MM.1S (cell line): ENCODE measurements at regions not wholly inside any gene's neighbourhood (a gene's known extent, or its start where the extent isn't known, plus 50 kb on each side); places are given as distances from the start of the nearest gene placed in this dataset.

Experiments used
- DNase-seq: peaks from one replicate; pipeline ENCODE4 v3.0.0-alpha.2; 2015
- H2AFZ ChIP-seq: fragments of 300-600 bp; sonication (generic); 2 replicates; pipeline ENCODE4 v1.6.0; 2016; ENCODE audit warnings: antibody characterized with exemption, low read length
- H3F3A ChIP-seq: fragments of 300-600 bp; sonication (generic); 2 replicates; pipeline ENCODE4 v1.6.1; 2016; ENCODE audit warnings: mild to moderate bottlenecking, antibody characterized with exemption, low read length, moderate library complexity, mixed read lengths; ENCODE audit not compliant: insufficient read depth
- H3K27ac ChIP-seq: fragments of 300-600 bp; sonication (generic); 2 replicates; pipeline ENCODE4 v1.5.1; 2016; ENCODE audit warnings: mild to moderate bottlenecking, low read length
- H3K27me3 ChIP-seq: fragments of 300-600 bp; sonication (generic); replicated peaks from 2 replicates; pipeline ENCODE4 v1.6.0; 2016; ENCODE audit warnings: low read length; ENCODE audit not compliant: insufficient read depth
- H3K36me3 ChIP-seq: fragments of 300-600 bp; sonication (generic); replicated peaks from 2 replicates; pipeline ENCODE4 v1.6.1; 2016; ENCODE audit warnings: mild to moderate bottlenecking, low read length, mixed read lengths; ENCODE audit not compliant: insufficient read depth
- H3K4me1 ChIP-seq: fragments of 300-600 bp; sonication (generic); 2 replicates; pipeline ENCODE4 v1.6.1; 2016; ENCODE audit warnings: low read length, mixed read lengths
- H3K4me2 ChIP-seq: fragments of 300-600 bp; sonication (generic); 2 replicates; pipeline ENCODE4 v1.6.0; 2016; ENCODE audit warnings: low read depth, low read length
- H3K4me3 ChIP-seq: fragments of 300-600 bp; sonication (generic); 2 replicates; pipeline ENCODE4 v1.5.1; 2016; ENCODE audit warnings: low read length, mixed read lengths
- H3K79me2 ChIP-seq: fragments of 300-600 bp; sonication (generic); 2 replicates; pipeline ENCODE4 v1.6.1; 2016; ENCODE audit warnings: mixed run types, low read length, mixed read lengths
- H3K9ac ChIP-seq: fragments of 300-600 bp; sonication (generic); 2 replicates; pipeline ENCODE4 v1.6.1; 2016; ENCODE audit warnings: low read length, mixed read lengths
- H3K9me2 ChIP-seq: fragments of 300-600 bp; sonication (generic); replicated peaks from 2 replicates; pipeline ENCODE4 v1.6.1; 2016; ENCODE audit warnings: mild to moderate bottlenecking, low read length, mixed read lengths; ENCODE audit not compliant: insufficient read depth
- H3K9me3 ChIP-seq: fragments of 300-600 bp; sonication (generic); replicated peaks from 2 replicates; pipeline ENCODE4 v1.6.1; 2016; ENCODE audit warnings: mild to moderate bottlenecking, low read length, mixed read lengths; ENCODE audit not compliant: insufficient read depth
- H4K20me1 ChIP-seq: fragments of 300-600 bp; sonication (generic); 2 replicates; pipeline ENCODE4 v1.6.1; 2016; ENCODE audit warnings: mild to moderate bottlenecking, low read length, moderate library complexity, mixed read lengths; ENCODE audit not compliant: insufficient read depth
- EZH2 ChIP-seq: fragments of 300-600 bp; sonication (generic); optimal IDR thresholded peaks from 2 replicates; pipeline ENCODE3; 2017; ENCODE audit warnings: low read depth, mild to moderate bottlenecking, antibody characterized with exemption, low read length, mixed read lengths
- EZH2phosphoT487 ChIP-seq: fragments of 300-600 bp; sonication (generic); IDR thresholded peaks from 2 replicates; pipeline ENCODE4 v1.6.1; 2018; ENCODE audit warnings: antibody characterized with exemption, low read length
- TF ChIP-seq, protein P1 (sequence below): fragments of 300-600 bp; sonication (generic); IDR thresholded peaks from 2 replicates; pipeline ENCODE4 v1.5.1; 2016; ENCODE audit warnings: antibody characterized with exemption, low read length, mixed read lengths

DNA sequence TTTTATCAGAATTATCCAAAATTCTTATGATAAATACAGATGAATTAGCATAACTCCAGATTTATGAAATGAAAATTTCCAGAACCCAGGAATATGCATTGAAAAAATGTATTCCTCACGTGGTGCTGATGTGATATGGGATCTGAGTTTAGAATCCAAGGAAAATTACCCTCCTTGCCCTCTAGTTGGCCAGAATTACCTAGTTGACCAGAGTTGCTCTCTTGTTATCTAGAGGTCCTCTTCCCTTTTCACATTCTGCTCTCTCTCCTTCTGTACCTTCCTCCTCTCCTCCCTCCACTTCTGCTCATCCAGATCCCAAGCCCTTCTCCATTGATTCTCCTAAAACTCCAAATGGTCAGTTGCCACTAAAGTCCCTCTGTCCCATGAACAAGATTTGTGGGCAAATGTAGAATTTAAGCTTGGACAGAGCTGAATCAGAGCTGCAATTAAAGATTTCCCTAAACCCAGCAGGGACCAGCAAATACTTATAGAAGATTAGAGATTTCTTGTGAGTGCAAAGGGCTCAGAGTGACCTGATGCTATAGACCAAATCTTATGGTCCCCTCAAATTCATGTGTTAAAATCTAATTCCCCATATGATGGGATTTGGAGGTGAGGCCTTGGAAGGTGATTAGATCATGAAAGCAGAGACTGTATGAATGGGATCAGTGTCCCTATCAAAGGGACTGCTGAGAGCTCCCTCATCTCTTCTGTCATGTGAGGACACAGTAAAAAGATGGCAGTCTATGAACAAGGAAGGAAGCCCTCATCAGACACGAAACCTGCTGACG is 103.2 kb upstream of the IGLL5 start:
- no peak for DNase-seq
- TF ChIP-seq EZH2 (no peak), EZH2phosphoT487 (no peak)
- TF ChIP-seq, protein P1, sequence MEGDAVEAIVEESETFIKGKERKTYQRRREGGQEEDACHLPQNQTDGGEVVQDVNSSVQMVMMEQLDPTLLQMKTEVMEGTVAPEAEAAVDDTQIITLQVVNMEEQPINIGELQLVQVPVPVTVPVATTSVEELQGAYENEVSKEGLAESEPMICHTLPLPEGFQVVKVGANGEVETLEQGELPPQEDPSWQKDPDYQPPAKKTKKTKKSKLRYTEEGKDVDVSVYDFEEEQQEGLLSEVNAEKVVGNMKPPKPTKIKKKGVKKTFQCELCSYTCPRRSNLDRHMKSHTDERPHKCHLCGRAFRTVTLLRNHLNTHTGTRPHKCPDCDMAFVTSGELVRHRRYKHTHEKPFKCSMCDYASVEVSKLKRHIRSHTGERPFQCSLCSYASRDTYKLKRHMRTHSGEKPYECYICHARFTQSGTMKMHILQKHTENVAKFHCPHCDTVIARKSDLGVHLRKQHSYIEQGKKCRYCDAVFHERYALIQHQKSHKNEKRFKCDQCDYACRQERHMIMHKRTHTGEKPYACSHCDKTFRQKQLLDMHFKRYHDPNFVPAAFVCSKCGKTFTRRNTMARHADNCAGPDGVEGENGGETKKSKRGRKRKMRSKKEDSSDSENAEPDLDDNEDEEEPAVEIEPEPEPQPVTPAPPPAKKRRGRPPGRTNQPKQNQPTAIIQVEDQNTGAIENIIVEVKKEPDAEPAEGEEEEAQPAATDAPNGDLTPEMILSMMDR, result no peak
- no peaks in the 10 kb centered on the region for H3K79me2 ChIP-seq
- no peak overlapping the region for H3K9ac ChIP-seq
- no peaks in the 10 kb centered on the region for H3K9me2 ChIP-seq
- no peak overlapping the region for H2AFZ ChIP-seq
- H3K27ac ChIP-seq, result no peak overlapping the region
- no peaks in the 10 kb centered on the region for H3K9me3 ChIP-seq
- no peak overlapping the region for H3K4me3 ChIP-seq
- no peak overlapping the region for H3K4me2 ChIP-seq
- no peaks in the 10 kb centered on the region for H4K20me1 ChIP-seq
- no peaks in the 10 kb centered on the region for H3K36me3 ChIP-seq
- no peaks in the 10 kb centered on the region for H3K27me3 ChIP-seq
- no peaks in the 10 kb centered on the region for H3F3A ChIP-seq
- no peaks in the 10 kb centered on the region for H3K4me1 ChIP-seq

DNA sequence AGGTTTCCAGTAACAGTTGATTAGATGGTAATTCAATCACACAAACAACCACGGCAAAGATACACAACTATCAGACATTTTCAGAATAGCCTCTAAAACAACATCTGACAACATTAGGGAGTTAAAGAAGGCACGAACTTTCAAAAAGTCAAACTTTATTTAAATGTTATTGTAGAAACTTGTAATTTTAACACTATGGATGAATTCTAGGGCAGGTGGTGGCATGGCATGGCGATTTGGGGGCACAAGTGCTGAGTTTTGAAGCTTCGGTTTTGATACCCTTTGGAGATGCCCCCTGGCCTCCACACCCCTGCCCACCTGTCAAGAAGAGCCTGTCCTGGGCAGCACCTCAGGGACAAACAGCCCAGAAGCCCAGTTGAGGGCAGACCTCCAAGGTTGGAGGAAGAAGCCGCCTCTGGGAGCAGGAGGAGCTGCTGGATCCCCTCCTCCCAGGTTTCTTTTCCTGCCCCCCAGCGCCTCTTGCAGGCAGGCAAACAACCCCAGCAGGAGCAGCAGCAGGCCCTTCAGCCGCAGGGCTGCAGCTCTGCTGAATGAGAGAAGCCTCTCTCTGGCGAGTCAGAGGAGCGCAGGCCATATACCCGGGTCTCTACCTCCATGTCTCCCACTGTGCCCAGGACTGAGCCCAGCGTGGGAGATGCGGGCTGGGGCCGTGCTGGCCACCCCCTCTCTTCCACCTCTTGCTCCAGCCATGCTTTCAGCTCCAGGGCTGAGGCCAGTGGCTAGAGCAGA is 102.1 kb upstream of the IGLL5 start:
- H2AFZ ChIP-seq, result no peak overlapping the region
- H3K4me1 ChIP-seq, result no peaks in the 10 kb centered on the region
- no peaks in the 10 kb centered on the region for H3K36me3 ChIP-seq
- no peaks in the 10 kb centered on the region for H4K20me1 ChIP-seq
- no peaks in the 10 kb centered on the region for H3F3A ChIP-seq
- no peak overlapping the region for H3K4me2 ChIP-seq
- DNase-seq, result no peak
- H3K9ac ChIP-seq, result no peak overlapping the region
- TF ChIP-seq EZH2 (no peak), EZH2phosphoT487 (no peak)
- TF ChIP-seq, protein P1, result no peak
- no peaks in the 10 kb centered on the region for H3K9me2 ChIP-seq
- no peaks in the 10 kb centered on the region for H3K27me3 ChIP-seq
- no peaks in the 10 kb centered on the region for H3K79me2 ChIP-seq
- H3K27ac ChIP-seq, result no peak overlapping the region
- H3K4me3 ChIP-seq, result no peak overlapping the region
- no peaks in the 10 kb centered on the region for H3K9me3 ChIP-seq

DNA sequence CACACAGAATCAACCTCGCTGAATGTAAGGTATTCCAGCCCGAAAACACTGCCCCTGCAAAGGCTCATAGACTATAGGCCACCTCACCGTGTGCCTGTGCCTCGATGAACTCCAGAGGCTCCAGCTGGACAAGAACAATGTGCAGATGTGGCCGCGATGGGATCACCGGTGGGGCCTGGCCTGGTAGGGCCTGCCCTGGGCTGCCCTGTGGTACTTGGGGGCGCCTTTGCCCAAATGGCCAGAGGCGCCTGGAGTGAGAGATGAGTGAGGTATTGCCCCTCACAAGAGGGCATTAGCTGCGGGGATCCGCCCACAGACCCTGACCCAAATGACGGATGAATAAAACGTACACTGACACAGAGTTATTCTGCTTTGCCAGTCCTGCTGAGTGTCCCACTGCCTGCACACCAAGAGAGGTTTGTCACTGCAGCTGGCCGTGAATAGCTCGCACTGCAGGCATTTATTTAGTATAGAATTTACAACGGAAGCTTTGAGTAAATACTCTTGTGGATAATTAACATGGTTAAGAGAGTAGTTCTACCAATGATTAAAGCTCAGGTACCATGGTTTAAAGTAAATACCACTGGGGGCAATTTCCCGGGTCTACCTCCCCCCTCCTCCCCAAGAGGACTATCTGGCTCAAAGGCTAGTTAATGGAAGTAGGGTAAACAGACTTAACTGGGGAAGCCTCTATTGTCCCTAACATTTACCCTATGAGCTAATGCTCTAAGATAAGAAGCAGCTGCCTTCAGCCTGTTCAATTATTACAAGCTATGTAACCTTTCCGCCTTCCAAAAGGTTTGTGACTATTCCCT is 101.1 kb upstream of the IGLL5 start:
- H3K9me3 ChIP-seq, result no peaks in the 10 kb centered on the region

More for the DNA sequence above, 101.1 kb upstream of the IGLL5 start:
- Histone ChIP-seq H3K9me2 (no peaks in the 10 kb centered on the region), H3F3A (no peaks in the 10 kb centered on the region), H3K79me2 (no peaks in the 10 kb centered on the region), H4K20me1 (no peaks in the 10 kb centered on the region), H2AFZ (no peak overlapping the region), H3K36me3 (no peaks in the 10 kb centered on the region), H3K4me2 (no peak overlapping the region), H3K4me1 (no peaks in the 10 kb centered on the region), H3K4me3 (no peak overlapping the region), H3K27ac (no peak overlapping the region), H3K27me3 (no peaks in the 10 kb centered on the region), H3K9ac (no peak overlapping the region)
- no peak for DNase-seq
- TF ChIP-seq EZH2 (no peak), EZH2phosphoT487 (no peak)
- TF ChIP-seq, protein P1, result no peak
